ENCODE measurements at regions not wholly inside any gene's neighbourhood (a gene's known extent, or its start where the extent isn't known, plus 50 kb on each side); places are given as distances from the start of the nearest gene placed in this dataset.

DNA sequence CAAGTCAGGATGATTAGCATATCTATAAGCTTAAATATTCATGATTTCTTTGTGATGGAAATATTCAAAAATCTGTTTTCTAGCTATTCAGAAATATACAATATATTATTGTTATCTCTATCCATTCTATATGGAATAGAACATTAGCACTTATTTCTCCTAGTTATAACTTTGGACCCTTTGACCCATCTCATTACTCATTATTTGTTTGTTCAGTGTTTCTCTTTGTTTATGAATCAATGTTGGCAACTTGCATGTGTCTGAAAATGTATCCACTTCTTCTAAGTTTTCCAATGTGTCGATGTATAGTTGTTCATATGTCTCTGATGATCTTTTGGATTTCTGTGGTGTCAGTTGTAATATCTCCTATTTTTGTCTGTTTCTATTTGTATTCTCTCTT lies 1059.3 kb downstream of the CDH9 start (continued):
- no peak for TF ChIP-seq CREM (IDR thresholded peaks at IDR 0.05; ENCODE audit: low read depth)
- TF ChIP-seq SMC3 (IDR thresholded peaks at IDR 0.05; ENCODE audit: borderline replicate concordance, low read length), result no peak
- TF ChIP-seq FOXK2 (IDR thresholded peaks at IDR 0.05), result no peak
- no peak for TF ChIP-seq STAT3 (IDR thresholded peaks at IDR 0.05; ENCODE audit: low read depth, low read length)
- TF ChIP-seq, protein P1, sequence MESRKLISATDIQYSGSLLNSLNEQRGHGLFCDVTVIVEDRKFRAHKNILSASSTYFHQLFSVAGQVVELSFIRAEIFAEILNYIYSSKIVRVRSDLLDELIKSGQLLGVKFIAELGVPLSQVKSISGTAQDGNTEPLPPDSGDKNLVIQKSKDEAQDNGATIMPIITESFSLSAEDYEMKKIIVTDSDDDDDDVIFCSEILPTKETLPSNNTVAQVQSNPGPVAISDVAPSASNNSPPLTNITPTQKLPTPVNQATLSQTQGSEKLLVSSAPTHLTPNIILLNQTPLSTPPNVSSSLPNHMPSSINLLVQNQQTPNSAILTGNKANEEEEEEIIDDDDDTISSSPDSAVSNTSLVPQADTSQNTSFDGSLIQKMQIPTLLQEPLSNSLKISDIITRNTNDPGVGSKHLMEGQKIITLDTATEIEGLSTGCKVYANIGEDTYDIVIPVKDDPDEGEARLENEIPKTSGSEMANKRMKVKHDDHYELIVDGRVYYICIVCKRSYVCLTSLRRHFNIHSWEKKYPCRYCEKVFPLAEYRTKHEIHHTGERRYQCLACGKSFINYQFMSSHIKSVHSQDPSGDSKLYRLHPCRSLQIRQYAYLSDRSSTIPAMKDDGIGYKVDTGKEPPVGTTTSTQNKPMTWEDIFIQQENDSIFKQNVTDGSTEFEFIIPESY (IDR thresholded peaks at IDR 0.05), result no peak
- no peak for TF ChIP-seq CREB1 (IDR thresholded peaks at IDR 0.05; ENCODE audit: low read depth)

DNA sequence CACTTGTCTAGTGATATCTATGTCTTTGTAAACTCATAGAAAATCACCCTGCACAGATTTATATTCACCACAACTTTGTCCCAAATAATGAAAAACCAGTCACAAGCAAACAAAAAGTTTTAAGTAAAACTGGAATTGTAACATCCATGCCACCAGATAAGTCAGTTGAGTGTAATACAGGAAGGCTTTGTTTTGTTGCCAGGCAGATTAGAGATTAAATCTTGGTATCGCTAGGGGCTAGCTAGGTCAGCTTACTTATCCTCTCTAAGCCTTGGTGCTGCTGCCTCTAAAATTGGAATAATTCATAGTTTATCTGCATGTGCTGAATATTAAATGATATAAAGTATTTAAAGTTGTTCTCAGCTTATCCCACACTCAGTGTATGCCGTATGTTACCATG lies 1062.5 kb downstream of the CDH9 start:
- Histone ChIP-seq H3K4me3 (no peak overlapping the region), H3K27ac (ENCODE audit: control insufficient read depth, insufficient read depth) (no peak overlapping the region), H3K9ac (ENCODE audit: control insufficient read depth, insufficient read depth, low read length) (no peak overlapping the region), H2AFZ (ENCODE audit: control insufficient read depth, low read depth, low read length) (no peak overlapping the region), H3K36me3 (ENCODE audit: control insufficient read depth in 2 of 2, insufficient read depth in 2 of 2, low read length in 1 of 2) (no peaks in the 10 kb centered on the region), H3K9me3 (replicated peaks; ENCODE audit: control insufficient read depth, insufficient read depth, low read length) (no peaks in the 10 kb centered on the region), H3K27me3 (replicated peaks in 1 of 2; ENCODE audit: control insufficient read depth in 2 of 2, insufficient read depth in 2 of 2, low read length in 1 of 2) (no peaks in the 10 kb centered on the region), H4K20me1 (ENCODE audit: control insufficient read depth, insufficient read depth) (no peaks in the 10 kb centered on the region), H3K79me2 (ENCODE audit: control insufficient read depth, insufficient read depth, low read length) (no peaks in the 10 kb centered on the region), H3K4me2 (ENCODE audit: control insufficient read depth, insufficient read depth) (no peak overlapping the region), H3K4me1 (ENCODE audit: control insufficient read depth, insufficient read depth, low read length) (no peaks in the 10 kb centered on the region)
- ATAC-seq (no peak), FAIRE-seq (no peak), DNase-seq (ENCODE audit: low read depth, low spot score) (no peak)
- no TSS peak for BruUV-seq (replicated peaks)
- intact Hi-C loops (cut with micrococcal nuclease; ENCODE audit: unreplicated experiment), result no loop called here
- in situ Hi-C loops (cut with MboI), result no loop called here
- SMC1A ChIA-PET (ENCODE audit: uncharacterized antibody, unreplicated experiment), result no interaction called here
- RAD21 ChIA-PET (ENCODE audit: unreplicated experiment), result no interaction called here
- CTCF ChIA-PET, result no interaction called here
- POLR2A ChIA-PET, result no interaction called here
- WGBS (ENCODE audit: insufficient coverage, insufficient replicate concordance, low lambda C conversion rate, missing lambda C conversion rate), result 49% methylated on average over 2 of the region's 2 CpGs
- TF ChIP-seq, protein P2, sequence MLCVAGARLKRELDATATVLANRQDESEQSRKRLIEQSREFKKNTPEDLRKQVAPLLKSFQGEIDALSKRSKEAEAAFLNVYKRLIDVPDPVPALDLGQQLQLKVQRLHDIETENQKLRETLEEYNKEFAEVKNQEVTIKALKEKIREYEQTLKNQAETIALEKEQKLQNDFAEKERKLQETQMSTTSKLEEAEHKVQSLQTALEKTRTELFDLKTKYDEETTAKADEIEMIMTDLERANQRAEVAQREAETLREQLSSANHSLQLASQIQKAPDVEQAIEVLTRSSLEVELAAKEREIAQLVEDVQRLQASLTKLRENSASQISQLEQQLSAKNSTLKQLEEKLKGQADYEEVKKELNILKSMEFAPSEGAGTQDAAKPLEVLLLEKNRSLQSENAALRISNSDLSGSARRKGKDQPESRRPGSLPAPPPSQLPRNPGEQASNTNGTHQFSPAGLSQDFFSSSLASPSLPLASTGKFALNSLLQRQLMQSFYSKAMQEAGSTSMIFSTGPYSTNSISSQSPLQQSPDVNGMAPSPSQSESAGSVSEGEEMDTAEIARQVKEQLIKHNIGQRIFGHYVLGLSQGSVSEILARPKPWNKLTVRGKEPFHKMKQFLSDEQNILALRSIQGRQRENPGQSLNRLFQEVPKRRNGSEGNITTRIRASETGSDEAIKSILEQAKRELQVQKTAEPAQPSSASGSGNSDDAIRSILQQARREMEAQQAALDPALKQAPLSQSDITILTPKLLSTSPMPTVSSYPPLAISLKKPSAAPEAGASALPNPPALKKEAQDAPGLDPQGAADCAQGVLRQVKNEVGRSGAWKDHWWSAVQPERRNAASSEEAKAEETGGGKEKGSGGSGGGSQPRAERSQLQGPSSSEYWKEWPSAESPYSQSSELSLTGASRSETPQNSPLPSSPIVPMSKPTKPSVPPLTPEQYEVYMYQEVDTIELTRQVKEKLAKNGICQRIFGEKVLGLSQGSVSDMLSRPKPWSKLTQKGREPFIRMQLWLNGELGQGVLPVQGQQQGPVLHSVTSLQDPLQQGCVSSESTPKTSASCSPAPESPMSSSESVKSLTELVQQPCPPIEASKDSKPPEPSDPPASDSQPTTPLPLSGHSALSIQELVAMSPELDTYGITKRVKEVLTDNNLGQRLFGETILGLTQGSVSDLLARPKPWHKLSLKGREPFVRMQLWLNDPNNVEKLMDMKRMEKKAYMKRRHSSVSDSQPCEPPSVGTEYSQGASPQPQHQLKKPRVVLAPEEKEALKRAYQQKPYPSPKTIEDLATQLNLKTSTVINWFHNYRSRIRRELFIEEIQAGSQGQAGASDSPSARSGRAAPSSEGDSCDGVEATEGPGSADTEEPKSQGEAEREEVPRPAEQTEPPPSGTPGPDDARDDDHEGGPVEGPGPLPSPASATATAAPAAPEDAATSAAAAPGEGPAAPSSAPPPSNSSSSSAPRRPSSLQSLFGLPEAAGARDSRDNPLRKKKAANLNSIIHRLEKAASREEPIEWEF (IDR thresholded peaks at IDR 0.05; ENCODE audit: insufficient replicate concordance, low read depth, low read length), result no peak
- no peak for TF ChIP-seq ZNF622 (IDR thresholded peaks at IDR 0.05)
- TF ChIP-seq, protein P3, sequence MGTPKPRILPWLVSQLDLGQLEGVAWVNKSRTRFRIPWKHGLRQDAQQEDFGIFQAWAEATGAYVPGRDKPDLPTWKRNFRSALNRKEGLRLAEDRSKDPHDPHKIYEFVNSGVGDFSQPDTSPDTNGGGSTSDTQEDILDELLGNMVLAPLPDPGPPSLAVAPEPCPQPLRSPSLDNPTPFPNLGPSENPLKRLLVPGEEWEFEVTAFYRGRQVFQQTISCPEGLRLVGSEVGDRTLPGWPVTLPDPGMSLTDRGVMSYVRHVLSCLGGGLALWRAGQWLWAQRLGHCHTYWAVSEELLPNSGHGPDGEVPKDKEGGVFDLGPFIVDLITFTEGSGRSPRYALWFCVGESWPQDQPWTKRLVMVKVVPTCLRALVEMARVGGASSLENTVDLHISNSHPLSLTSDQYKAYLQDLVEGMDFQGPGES (IDR thresholded peaks at IDR 0.05), result no peak
- no peak for TF ChIP-seq WRNIP1 (IDR thresholded peaks at IDR 0.05; ENCODE audit: borderline replicate concordance, low read depth, low read length)
- no peak for TF ChIP-seq ZNF207 (IDR thresholded peaks at IDR 0.05; ENCODE audit: borderline replicate concordance)
- TF ChIP-seq ZNF24 (IDR thresholded peaks at IDR 0.05), result no peak
- TF ChIP-seq POLR2A (IDR thresholded peaks at IDR 0.05; ENCODE audit: low read depth, low read length), result no peak
- TF ChIP-seq NFIC (IDR thresholded peaks at IDR 0.05; ENCODE audit: low read depth, low read length), result no peak
- TF ChIP-seq, protein P4, sequence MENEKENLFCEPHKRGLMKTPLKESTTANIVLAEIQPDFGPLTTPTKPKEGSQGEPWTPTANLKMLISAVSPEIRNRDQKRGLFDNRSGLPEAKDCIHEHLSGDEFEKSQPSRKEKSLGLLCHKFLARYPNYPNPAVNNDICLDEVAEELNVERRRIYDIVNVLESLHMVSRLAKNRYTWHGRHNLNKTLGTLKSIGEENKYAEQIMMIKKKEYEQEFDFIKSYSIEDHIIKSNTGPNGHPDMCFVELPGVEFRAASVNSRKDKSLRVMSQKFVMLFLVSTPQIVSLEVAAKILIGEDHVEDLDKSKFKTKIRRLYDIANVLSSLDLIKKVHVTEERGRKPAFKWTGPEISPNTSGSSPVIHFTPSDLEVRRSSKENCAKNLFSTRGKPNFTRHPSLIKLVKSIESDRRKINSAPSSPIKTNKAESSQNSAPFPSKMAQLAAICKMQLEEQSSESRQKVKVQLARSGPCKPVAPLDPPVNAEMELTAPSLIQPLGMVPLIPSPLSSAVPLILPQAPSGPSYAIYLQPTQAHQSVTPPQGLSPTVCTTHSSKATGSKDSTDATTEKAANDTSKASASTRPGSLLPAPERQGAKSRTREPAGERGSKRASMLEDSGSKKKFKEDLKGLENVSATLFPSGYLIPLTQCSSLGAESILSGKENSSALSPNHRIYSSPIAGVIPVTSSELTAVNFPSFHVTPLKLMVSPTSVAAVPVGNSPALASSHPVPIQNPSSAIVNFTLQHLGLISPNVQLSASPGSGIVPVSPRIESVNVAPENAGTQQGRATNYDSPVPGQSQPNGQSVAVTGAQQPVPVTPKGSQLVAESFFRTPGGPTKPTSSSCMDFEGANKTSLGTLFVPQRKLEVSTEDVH (IDR thresholded peaks at IDR 0.05; ENCODE audit: low read depth, partially characterized antibody), result no peak
